Cardiac fibroblast (primary cell): ENCODE measurements at regions not wholly inside any gene's neighbourhood (a gene's known extent, or its start where the extent isn't known, plus 50 kb on each side); places are given as distances from the start of the nearest gene placed in this dataset.

ENCODE experiments used
- DNase-seq, 2 donors: peaks; one replicate each; pipeline versions ENCODE4 v3.0.0 to v3.0.0-alpha.2; 2010; ENCODE audit warnings: low read depth in 2 of 2
- H3K4me3 ChIP-seq, 2 donors: replicated peaks in 1 of 2; 1 replicate in 1 of 2; 2 replicates in 1 of 2; pipeline ENCODE4 v1.5.1; 2011; ENCODE audit warnings: low read depth in 2 of 2, low read length in 2 of 2, mild to moderate bottlenecking in 2 of 2, moderate library complexity in 1 of 2
- TF ChIP-seq, protein P1 (sequence below): IDR thresholded peaks from one replicate; pipeline ENCODE4 v1.5.1; 2011; ENCODE audit warnings: low read depth, mild to moderate bottlenecking, low read length, inconsistent platforms

DNA sequence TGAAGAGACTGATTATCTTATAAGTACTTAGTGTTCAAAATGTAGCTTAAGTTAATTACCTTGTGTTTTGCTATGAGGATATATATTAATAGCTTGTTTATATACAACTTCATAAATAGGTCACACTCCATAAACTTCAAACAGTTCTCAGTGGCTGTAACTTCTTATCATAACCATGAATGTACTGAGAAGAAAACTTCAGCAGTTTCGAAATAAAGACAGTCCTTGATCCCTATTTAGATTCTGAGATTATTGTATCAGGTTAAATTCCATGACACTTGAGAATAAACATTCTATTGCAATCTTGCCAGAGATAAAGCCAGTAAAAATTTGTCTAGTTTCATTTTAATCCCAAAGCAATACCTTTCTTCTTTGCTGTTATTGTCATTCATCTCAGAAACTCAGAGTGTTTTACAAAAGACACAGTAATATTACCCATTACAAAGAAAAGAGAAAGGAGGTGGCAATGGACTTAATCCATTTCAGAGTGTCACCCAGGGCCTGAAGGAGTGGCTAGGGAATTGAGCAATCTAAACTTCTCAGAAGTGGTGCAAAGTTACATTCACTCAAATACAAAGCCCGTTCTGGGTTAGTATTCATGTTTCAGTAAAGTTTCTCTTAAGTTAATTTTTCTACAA lies 403.6 kb downstream of the SEMA3D start:
- H3K4me3 ChIP-seq: no peak overlapping the region
- TF ChIP-seq, protein P1, sequence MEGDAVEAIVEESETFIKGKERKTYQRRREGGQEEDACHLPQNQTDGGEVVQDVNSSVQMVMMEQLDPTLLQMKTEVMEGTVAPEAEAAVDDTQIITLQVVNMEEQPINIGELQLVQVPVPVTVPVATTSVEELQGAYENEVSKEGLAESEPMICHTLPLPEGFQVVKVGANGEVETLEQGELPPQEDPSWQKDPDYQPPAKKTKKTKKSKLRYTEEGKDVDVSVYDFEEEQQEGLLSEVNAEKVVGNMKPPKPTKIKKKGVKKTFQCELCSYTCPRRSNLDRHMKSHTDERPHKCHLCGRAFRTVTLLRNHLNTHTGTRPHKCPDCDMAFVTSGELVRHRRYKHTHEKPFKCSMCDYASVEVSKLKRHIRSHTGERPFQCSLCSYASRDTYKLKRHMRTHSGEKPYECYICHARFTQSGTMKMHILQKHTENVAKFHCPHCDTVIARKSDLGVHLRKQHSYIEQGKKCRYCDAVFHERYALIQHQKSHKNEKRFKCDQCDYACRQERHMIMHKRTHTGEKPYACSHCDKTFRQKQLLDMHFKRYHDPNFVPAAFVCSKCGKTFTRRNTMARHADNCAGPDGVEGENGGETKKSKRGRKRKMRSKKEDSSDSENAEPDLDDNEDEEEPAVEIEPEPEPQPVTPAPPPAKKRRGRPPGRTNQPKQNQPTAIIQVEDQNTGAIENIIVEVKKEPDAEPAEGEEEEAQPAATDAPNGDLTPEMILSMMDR: no peak
- peak; percentile 24 to 45 for DNase-seq

DNA sequence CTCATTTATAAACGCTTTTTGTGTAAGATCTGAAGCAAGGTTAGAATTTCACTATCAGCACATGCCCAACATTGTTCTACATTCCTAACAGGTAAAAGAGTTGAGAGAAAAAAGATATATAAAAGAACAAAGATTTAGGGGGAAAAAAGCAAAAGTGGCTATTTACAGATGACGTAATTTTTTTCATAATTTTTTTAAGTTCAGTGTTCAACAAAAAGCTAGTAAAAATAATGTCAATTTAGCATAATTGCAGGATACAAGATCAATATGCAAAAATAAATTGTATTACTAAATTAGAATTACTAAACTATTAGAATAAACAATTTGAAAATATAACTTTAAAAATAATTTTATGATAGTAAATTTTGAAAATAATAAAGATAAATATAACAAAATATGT lies 405.0 kb downstream of the SEMA3D start:
- no peak for DNase-seq
- H3K4me3 ChIP-seq: no peak overlapping the region
- TF ChIP-seq, protein P1: no peak

DNA sequence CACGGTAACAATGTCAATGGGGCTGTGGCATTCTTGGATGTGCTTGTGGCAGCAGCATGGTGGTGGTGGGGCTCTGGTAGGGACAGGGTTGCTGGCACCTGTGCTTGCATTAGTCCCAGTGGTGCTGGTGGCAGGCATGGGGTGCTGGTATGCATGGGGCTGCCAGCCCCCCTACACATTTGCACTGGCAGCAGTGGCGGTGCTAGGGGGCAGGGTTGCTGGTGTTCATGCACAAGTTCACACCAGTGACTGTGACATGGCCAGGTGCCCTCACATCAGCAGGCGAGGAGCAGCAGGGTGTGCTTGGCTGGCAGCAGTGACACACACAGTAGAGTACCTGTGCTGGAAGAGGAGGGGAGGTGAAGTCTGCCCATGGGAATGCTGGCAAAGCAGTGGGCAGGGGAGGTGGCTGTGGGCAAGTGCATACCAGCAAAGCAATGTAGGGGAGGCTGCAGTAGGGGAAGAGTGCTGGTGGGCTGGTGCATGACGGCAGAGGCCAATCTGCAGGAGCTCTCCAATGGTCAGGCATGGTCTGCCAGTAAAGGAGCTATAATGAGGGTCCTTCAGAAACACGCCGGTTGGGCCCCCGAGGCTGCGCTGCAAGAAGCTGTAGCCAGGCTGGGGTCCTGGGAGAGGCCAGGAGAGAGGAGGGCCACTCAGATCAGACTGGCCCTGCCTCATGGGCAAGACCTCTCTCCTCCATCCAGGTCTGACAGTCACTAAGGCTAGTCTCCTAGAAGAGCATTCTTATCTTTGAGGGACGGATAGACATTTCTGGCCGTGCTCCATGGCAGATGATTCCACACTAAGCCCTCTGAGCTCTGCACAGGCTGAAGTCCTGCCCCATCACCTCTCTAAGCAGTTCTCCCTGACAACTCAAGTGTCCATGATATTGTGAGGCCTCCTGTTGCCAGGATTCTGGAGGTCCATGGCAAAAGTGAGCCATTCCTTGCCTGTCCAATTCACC lies 406.4 kb downstream of the SEMA3D start:
- no peak for DNase-seq
- H3K4me3 ChIP-seq: no peak overlapping the region
- TF ChIP-seq, protein P1: no peak

DNA sequence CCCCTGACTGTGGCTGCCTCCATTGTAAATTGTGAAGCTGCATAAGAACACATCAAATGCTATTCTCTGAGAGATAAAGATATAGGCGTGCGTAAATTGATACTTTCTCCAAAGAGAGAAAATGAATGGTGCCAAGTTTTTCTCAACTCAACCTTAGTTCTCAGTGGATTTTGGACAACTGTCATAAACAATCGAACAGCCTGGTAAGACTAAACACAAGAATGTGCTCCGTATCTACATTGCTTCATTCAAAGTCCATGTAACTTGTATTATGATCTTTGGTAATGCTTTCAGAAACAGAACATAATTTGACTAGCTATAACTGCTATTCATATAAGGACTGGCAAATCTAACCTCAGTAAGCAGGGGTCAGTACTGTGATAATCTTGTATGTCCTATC lies 429.1 kb downstream of the SEMA3D start:
- TF ChIP-seq, protein P1: no peak
- no peak overlapping the region for H3K4me3 ChIP-seq
- DNase-seq: no peak

DNA sequence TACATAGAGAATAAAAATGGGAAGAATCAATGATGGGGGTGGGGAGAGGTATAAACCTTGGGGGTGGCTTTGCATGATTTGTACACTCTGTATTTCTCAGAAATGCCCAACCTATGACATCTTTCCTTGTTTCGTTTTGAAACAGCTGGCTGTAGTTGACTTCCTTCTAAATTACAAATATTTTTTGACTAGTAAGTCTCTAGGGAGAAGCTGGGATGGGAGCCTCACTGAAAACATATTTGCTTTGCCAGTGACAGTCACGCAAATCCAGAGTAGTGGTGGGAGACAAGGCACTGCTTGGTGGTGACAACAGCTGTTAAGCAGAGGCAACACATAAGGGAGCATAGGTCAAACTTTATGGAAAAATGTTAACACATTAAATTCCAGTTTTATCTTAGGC lies 440.5 kb downstream of the SEMA3D start:
- DNase-seq: peak; percentile 48 to 82
- H3K4me3 ChIP-seq: no peak overlapping the region
- TF ChIP-seq, protein P1: no peak

DNA sequence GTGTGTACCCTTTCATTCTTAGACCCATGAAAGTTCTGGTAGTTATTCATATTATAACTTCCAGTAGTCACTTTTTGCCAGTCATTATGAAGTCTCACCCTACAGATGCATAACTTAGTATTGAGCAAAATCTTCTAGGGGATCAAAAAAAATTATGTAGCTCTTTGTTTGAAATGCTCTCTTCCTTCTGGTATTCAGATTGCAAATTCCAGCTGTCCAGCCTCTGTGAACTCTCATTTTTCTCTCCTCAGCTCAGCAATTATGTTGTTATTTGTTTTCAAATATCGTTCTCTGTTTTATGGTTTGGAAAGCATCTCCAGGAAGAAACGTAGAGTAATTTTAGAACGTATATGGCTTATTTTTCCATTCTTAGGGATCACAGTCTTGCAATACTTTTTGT lies 442.5 kb downstream of the SEMA3D start:
- DNase-seq: peak in 1 of 2 donors; percentile 34
- no peak overlapping the region for H3K4me3 ChIP-seq
- TF ChIP-seq, protein P1: no peak
